MCF 10A (cell line): ENCODE measurements at regions not wholly inside any gene's neighbourhood (a gene's known extent, or its start where the extent isn't known, plus 50 kb on each side); places are given as distances from the start of the nearest gene placed in this dataset.

Experiments
- BruUV-seq: library from RNA; stranded (reverse); fragments of 400-500 nt; replicated peaks from 2 replicates; lab custom pipeline; 2021; lab: Mats Ljungman, UMichigan
- CTCF ChIA-PET: fragments of 300-600 bp; sonication (Branson Sonifier 250); formaldehyde crosslinking; extraction: SDS; loops from one replicate; lab custom pipeline; 2021; ENCODE audit warnings: antibody characterized with exemption, inconsistent platforms; lab: Yijun Ruan, JAX
- POLR2A ChIA-PET: fragments of 300-600, 350-650 bp; sonication (Branson Sonifier 250); formaldehyde crosslinking; extraction: SDS; loops from one replicate; lab custom pipeline; 2020; ENCODE audit warnings: antibody characterized with exemption, inconsistent platforms; lab: Yijun Ruan, JAX
- DNase-seq: peaks from one replicate; pipeline ENCODE4 v3.0.0-alpha.2; 2018; ENCODE audit not compliant: unreplicated experiment
- H3K27ac Mint-ChIP-seq: one replicate; pipeline ENCODE4 v1.8.0; 2022; ENCODE audit warnings: mild to moderate bottlenecking, low read depth, mixed read lengths; ENCODE audit not compliant: unreplicated experiment
- H3K27me3 Mint-ChIP-seq: one replicate; pipeline ENCODE4 v1.8.0; 2022; ENCODE audit warnings: mixed read lengths; ENCODE audit not compliant: insufficient read depth, unreplicated experiment
- H3K36me3 Mint-ChIP-seq: one replicate; pipeline ENCODE4 v1.8.0; 2022; ENCODE audit warnings: mild to moderate bottlenecking, moderate library complexity, mixed read lengths; ENCODE audit not compliant: insufficient read depth, unreplicated experiment
- H3K4me1 Mint-ChIP-seq: one replicate; pipeline ENCODE4 v1.8.0; 2022; ENCODE audit warnings: mixed read lengths; ENCODE audit not compliant: insufficient read depth, unreplicated experiment
- H3K4me3 Mint-ChIP-seq: one replicate; pipeline ENCODE4 v1.8.0; 2022; ENCODE audit warnings: mild to moderate bottlenecking, moderate library complexity, mixed read lengths; ENCODE audit not compliant: unreplicated experiment
- H3K9me3 Mint-ChIP-seq: one replicate; pipeline ENCODE4 v1.8.0; 2022; ENCODE audit warnings: mixed read lengths; ENCODE audit not compliant: unreplicated experiment
- intact Hi-C: fragments of 100-400 bp; cut with micrococcal nuclease; formaldehyde crosslinking; loops from 2 replicates; pipeline ENCODE4 v1.14.1; 2022
- TF ChIP-seq, protein P1 (sequence below): fragments of 200-600 bp; IDR thresholded peaks from one replicate; pipeline ENCODE4 v1.8.0; 2022; ENCODE audit warnings: antibody characterized with exemption, mild to moderate bottlenecking; ENCODE audit not compliant: unreplicated experiment

DNA sequence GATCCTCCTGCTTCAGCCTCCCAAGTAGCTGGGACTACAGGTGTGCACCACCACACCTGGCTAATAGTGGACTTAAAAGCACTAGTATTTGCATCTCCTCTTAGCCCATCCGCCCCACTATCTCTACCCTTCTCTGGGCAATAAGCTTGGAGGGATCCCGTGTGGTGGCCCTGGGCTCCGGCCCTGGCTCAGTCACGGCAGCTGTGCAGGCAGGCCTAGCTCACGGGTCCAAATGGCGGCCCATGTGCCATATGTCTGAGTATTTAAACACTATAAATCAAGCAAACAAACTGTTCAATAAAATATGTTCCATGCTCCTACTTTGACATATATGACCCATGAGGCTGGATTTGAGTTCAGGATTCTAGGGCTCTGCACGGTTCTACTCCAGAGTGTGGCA is 118.4 kb downstream of the BANF2 start:
- no TSS peak for BruUV-seq
- TF ChIP-seq, protein P1, sequence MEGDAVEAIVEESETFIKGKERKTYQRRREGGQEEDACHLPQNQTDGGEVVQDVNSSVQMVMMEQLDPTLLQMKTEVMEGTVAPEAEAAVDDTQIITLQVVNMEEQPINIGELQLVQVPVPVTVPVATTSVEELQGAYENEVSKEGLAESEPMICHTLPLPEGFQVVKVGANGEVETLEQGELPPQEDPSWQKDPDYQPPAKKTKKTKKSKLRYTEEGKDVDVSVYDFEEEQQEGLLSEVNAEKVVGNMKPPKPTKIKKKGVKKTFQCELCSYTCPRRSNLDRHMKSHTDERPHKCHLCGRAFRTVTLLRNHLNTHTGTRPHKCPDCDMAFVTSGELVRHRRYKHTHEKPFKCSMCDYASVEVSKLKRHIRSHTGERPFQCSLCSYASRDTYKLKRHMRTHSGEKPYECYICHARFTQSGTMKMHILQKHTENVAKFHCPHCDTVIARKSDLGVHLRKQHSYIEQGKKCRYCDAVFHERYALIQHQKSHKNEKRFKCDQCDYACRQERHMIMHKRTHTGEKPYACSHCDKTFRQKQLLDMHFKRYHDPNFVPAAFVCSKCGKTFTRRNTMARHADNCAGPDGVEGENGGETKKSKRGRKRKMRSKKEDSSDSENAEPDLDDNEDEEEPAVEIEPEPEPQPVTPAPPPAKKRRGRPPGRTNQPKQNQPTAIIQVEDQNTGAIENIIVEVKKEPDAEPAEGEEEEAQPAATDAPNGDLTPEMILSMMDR, result no peak
- Mint-ChIP-seq H3K9me3 (peaks cover 7% of the 10 kb centered on the region), H3K27ac (no peak overlapping the region), H3K27me3 (no peaks in the 10 kb centered on the region), H3K4me3 (no peak overlapping the region), H3K36me3 (no peaks in the 10 kb centered on the region), H3K4me1 (no peaks in the 10 kb centered on the region)
- CTCF ChIA-PET, result interaction anchor here (0.8 to 1.3 kb wide), 3 partner anchors 77 to 177 kb away, joined by 3 to 5 read pairs (median 3); no protein-coding TSS in a partner anchor
- intact Hi-C loops, result no loop called here
- POLR2A ChIA-PET, result interaction anchor here (0.6 kb wide), 2 partner anchors 14 to 311 kb away, joined by 3 to 4 read pairs; no protein-coding TSS in a partner anchor
- DNase-seq, result no peak

DNA sequence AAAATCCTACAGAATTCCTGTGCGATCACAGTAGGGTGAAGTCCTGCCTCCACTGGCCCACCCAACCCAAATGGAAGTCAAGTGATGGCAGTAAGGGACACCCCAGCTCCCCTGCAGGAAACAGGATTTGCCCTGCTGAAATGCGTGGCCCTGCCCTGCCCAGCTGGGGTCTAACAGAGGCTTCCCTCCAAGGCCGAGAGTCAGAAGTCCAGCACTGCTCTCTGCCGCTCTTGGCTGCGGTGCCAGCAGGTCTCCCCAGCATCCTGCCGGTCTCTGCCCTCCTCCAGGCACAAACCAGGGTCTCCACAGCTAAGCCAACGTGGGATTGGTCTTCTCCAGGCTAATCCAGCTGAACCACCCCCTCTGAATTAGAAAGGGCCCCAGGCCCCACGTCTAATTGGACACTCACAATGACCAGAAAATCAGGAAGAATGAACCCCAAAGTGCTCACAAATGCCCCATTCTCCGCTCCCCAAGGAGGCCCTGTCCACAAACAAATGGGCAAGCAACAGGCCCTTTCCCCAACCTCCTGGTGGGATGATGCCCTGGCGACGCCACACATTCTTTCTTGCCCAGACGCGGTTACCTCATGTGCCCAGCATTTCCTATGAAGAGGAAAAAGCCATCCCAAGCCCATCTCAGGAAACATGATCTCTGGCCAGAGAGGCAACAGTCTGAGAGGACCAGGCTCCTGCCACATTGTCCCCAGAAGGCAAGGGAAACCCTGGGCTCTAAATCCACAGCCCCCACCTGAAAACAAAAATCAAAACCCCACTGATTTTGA is 117.2 kb downstream of the BANF2 start:
- ChIA-PET POLR2A (no interaction called here), CTCF (no interaction called here)
- no peak overlapping the region for H3K4me3 Mint-ChIP-seq
- TF ChIP-seq, protein P1, result no peak
- H3K27ac Mint-ChIP-seq, result no peak overlapping the region
- no peaks in the 10 kb centered on the region for H3K4me1 Mint-ChIP-seq
- BruUV-seq, result no TSS peak
- peaks cover 7% of the 10 kb centered on the region for H3K9me3 Mint-ChIP-seq
- no peak for DNase-seq
- no peaks in the 10 kb centered on the region for H3K27me3 Mint-ChIP-seq
- no peaks in the 10 kb centered on the region for H3K36me3 Mint-ChIP-seq
- intact Hi-C loops, result no loop called here

DNA sequence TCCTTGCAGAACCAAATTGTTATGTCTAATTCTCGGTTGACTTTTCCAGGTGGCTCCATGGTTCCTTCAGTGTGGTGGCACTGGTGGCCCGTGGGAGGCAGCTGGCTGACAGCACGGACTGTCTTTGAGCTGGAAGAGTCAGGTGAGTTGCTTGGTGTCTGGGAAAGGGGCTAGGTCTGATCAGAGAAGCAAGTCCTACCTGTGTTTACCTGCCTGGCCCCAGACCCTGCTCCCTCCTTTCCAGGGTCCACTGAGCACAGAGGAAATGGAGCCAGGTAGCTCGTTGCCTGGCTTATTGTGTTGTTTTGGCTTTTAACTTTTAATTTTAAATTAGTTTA is 111.8 kb downstream of the BANF2 start:
- no peak for DNase-seq
- Mint-ChIP-seq H3K4me3 (no peak overlapping the region), H3K27ac (no peak overlapping the region), H3K9me3 (no peaks in the 10 kb centered on the region), H3K4me1 (peaks cover 7% of the 10 kb centered on the region), H3K36me3 (no peaks in the 10 kb centered on the region), H3K27me3 (no peaks in the 10 kb centered on the region)
- BruUV-seq, result no TSS peak
- TF ChIP-seq, protein P1, result no peak
- POLR2A ChIA-PET, result no interaction called here
- CTCF ChIA-PET, result interaction anchor here (0.7 kb wide), 1 partner anchor 147 kb away, joined by 3 read pairs; no protein-coding TSS in a partner anchor
- intact Hi-C loops, result no loop called here

DNA sequence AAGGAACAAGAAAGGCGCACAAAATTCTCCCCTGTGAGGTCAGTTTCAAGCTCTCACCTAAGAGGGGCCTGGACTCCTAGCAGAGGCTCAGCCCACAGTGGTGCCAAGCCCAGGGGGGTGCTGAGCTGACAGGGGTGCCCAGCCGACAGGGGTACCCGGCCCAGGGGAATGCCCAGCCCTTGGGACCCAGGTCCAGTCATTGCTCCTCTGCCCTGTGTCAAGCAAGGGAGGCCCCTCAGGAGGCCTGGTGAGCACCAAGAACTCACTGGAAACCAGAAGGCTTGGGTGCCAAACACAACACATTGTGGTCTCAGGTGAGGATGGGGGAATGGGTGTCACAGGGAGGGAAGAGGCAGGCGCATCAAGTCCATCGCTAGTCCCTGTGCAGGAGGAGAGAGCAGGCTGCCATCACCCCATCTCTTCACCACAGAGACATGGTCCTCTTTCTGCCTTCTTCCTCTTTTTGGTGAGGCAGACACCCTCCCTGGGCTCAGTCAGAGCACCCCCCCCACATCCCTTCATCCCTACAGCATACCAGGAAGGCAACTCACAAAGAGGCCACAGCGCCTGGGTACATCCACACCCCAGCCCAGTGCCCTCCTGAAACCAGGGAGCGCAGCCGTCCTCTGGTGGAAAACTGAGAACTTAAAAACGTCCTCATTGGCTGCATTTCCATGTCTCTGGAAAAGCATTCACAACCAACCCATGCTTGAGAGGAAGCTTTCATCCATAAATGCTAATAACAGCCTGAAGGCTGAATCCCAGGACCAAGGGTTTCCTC is 111.3 kb downstream of the BANF2 start:
- Mint-ChIP-seq H3K27me3 (no peaks in the 10 kb centered on the region), H3K27ac (no peak overlapping the region), H3K36me3 (no peaks in the 10 kb centered on the region), H3K4me3 (no peak overlapping the region), H3K4me1 (peaks cover 7% of the 10 kb centered on the region), H3K9me3 (no peaks in the 10 kb centered on the region)
- intact Hi-C loops, result no loop called here
- POLR2A ChIA-PET, result interaction anchor here (0.9 to 1.6 kb wide), 2 partner anchors 19 to 24 kb away, joined by 3 to 5 read pairs; no protein-coding TSS in a partner anchor
- TF ChIP-seq, protein P1, result no peak
- CTCF ChIA-PET, result interaction anchor here (0.7 kb wide), 1 partner anchor 146 kb away, joined by 3 read pairs; no protein-coding TSS in a partner anchor
- no peak for DNase-seq
- BruUV-seq, result no TSS peak
